Right ventricle myocardium superior (tissue), 1 donor: ENCODE measurements at regions not wholly inside any gene's neighbourhood (a gene's known extent, or its start where the extent isn't known, plus 50 kb on each side); places are given as distances from the start of the nearest gene placed in this dataset.

Experiments used
- ATAC-seq: fragments of 200-7000 bp; cut with Tn5 transposase; one replicate; pipeline ENCODE4 v1.9.1; 2020; ENCODE audit warnings: mild to moderate bottlenecking; ENCODE audit not compliant: poor library complexity
- DNase-seq: peaks from one replicate; pipeline ENCODE4 v3.0.0-alpha.2; 2020
- intact Hi-C: fragments of 100-400 bp; cut with DNase I; formaldehyde crosslinking; loops from one replicate; pipeline ENCODE4 v1.11.2; 2022
- donor health status: DM: no; HTN: yes; CAD: no; lungs with severe emphysema.

DNA sequence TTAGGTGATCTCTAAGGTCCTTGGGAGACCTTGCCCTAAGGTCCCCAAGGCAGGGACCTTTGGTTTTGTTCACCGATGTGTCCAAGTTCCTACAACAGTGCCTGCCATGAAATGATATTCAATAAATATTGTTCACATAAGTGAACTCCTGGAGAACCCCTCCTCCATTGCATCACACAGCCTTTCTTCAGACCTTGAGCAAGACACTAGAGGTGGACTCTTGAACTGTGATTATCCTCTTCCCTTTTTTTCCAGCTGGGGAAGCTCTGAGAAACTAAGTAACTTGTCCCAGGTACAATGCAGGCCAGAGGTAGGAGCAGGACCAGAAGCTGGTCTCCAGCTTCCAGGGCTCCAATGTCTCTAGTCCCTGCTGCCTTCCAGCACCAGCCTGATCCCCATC, 76.6 kb upstream of the LMO1 start:
- intact Hi-C loops = no loop called here
- no peak for DNase-seq
- no peak for ATAC-seq

GRCh38 chr11:8339592-8340022, 75.9 kb upstream of the LMO1 start:
- ATAC-seq (no peak), DNase-seq (no peak)
- intact Hi-C loops = loop anchor here (5.0 kb wide), 1 partner anchor 228 kb away; no protein-coding TSS in a partner anchor

DNA sequence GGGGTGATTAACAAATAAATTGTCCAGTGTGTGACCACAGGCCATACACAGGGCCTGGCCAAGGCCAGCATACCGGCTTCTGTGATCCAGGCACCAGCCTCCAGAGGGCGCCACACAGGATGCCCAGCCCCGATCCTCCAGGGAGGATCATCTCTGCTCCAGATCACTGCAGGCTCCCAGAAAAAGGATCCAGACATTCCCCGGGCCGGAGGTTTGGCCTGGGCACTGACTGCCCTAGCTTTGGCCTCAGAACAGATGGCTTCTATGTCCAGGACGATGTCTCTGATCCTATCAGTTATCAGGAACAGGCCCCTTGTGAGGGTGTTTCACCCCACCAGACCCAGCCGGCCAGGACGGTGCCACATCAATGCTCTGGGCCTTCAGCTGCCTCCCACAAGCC, 74.5 kb upstream of the LMO1 start:
- peak; percentile 61 for DNase-seq
- intact Hi-C loops = loop anchor here (5.0 kb wide), 1 partner anchor 229 kb away; no protein-coding TSS in a partner anchor
- ATAC-seq = peak; percentile 79

- DNase-seq = no peak
Observed at GRCh38 chr11:8337130-8337795, 73.6 kb upstream of the LMO1 start.

GRCh38 chr11:8336356-8337129, 72.9 kb upstream of the LMO1 start:
- ATAC-seq = no peak
- no peak for DNase-seq
- intact Hi-C loops = loop anchor here (5.0 kb wide), 1 partner anchor 231 kb away; no protein-coding TSS in a partner anchor

More at GRCh38 chr11:8337130-8337795, 73.6 kb upstream of the LMO1 start:
- intact Hi-C loops = loop anchor here (5.0 kb wide), 1 partner anchor 230 kb away; no protein-coding TSS in a partner anchor
- ATAC-seq = no peak

GRCh38 chr11:8335683-8336082, 72.0 kb upstream of the LMO1 start:
- ATAC-seq (no peak), DNase-seq (no peak)
- intact Hi-C loops = loop anchor here (5.0 kb wide), 1 partner anchor 232 kb away; no protein-coding TSS in a partner anchor

- ATAC-seq = no peak
- DNase-seq = no peak
- intact Hi-C loops = loop anchor here (5.0 kb wide), 1 partner anchor 232 kb away; no protein-coding TSS in a partner anchor
Observed at GRCh38 chr11:8335186-8335585, 71.5 kb upstream of the LMO1 start.

DNA sequence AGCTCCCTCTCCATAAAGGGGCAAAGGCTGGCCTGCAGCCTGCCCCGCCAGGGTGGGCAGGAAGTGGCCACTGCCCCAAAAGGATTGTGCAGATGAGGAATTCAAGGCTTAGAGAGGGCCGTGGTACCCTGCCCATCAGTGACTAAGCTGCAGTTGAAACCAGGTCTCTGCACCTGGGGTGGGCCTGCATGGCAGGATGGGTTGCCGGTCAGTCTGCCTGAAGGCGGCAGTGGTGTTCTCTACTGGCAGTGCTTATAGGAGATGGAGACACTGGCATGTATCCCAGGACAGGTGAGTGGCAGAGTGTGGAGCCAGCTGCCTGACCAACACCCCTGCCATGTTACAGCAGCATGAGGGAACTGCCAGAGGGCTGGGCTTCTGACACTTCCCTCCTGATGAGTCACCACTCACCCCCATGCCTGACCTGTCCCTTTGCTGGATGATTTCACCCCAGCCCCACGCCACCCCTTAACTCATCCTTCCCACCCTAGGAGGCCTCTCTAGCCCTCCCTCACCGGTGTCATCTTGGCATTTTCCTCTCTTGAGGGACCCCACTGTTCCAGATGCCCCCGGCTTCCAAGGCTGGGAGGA, 70.2 kb upstream of the LMO1 start:
- intact Hi-C loops = no loop called here
- no peak for ATAC-seq

DNA sequence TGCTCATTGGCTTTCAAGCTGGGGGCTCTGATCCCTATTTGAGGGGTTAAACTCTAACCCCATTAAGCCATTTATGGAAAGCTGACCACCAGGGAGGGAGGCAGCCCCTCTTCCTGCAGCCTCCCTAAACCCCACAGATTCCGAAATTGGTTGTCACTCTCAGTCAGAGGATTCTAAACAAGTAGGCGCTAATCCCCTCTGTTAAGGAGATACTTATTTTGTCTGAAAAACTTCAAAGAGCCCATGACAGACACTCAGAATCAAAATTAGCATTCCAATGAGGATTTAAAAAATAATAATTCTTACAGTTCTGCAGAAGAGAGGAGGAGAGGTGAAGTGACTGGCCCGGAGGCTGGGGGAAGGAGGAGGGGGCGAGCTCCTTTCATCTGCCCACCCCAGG, 69.7 kb upstream of the LMO1 start:
- intact Hi-C loops = no loop called here
- DNase-seq = no peak
- no peak for ATAC-seq

More for the DNA sequence above, 70.2 kb upstream of the LMO1 start:
- DNase-seq = no peak

DNA sequence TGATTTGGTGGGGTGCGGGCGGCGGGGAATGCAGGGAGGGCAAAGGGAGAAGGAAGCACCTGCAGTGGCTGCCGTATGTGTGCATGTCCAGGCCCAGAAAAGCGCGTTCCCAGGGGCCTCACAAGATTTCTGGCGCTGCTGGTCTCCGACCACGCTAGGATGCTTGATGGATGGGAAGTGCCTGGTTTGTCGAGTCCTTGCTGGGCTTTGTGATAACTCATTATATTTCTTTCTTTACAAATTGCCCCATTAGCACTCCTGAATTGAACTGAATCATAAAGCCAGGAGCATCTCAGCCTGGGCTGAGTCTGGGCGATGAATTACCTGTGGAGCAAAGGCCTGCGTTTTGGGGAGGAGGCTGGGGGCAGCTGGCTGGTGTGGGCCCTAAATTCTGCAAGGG, 69.2 kb upstream of the LMO1 start:
- intact Hi-C loops = no loop called here
- ATAC-seq (no peak), DNase-seq (no peak)

DNA sequence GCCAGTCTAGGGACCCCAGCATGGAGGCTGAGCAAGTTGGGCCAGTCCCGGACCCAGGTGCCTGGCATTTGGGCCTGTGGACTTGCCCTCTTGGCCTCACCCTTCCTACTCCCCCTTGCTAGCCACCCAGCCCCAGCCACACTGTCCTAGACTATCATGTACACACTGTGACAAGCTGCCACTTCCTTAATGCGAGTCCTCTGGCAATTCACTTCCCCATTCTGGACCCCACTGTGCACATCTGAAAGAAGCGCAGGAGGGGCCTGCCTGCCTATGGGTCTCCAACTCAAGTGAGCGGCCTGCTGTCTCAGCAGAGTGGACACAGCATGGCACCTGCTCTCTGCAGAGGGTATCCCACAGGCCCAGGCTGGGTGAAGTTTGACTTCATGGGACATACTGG, 68.5 kb upstream of the LMO1 start:
- ATAC-seq = no peak
- intact Hi-C loops = no loop called here
- no peak for DNase-seq

- intact Hi-C loops = no loop called here
- no peak for DNase-seq
- no peak for ATAC-seq
Observed at GRCh38 chr11:8331767-8332166, 68.1 kb upstream of the LMO1 start.

GRCh38 chr11:8330896-8331295, 67.2 kb upstream of the LMO1 start:
- DNase-seq = no peak
- ATAC-seq = no peak
- intact Hi-C loops = no loop called here

GRCh38 chr11:8330404-8330803, 66.7 kb upstream of the LMO1 start:
- intact Hi-C loops = no loop called here
- DNase-seq = no peak
- no peak for ATAC-seq

DNA sequence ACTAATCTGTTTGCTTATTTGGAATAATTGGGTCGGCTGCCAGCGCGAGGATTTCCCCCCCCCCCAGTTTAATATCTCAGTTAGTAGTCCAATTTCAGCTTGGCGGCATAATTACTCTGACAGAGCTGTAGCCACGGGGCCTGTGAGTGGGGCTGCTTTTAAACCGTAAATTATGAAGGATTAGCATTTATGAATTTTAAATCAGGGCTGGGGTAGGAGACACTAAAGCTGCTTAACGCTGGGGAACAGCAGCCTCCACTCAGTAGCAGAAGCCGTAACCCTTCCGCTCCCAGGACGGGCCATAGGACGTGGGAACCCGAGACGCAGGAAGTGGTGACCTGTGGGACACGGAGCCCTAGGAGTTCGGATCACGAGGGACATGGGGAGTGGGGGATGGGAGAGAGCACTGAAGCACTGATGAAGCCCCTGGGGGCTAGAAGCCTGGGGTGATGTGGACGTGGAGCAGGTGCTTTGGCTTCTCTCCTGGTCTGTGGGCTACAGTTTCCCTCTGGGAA, 66.2 kb upstream of the LMO1 start:
- intact Hi-C loops = no loop called here
- ATAC-seq = no peak

DNA sequence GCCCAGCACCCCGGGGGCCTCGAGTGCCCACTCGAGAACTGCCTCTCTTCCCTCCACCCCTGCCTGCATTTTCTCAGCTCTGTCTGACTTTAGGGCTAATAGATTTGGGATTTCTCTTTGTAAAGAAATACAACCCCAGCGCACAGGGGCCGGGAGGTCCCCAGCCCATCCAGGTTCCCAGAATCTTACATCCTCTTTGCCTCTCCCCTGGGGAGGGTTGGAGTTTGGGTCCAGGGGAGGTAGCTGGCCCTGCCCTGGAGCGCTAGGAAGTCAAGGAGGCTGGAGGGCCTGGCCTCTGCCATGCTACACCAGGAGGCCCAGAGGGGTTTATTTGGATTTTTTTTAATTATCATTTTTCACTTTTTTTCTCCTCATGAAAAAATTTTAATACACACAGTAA, 65.7 kb upstream of the LMO1 start:
- no peak for ATAC-seq
- intact Hi-C loops = no loop called here
- no peak for DNase-seq

More for the DNA sequence above, 66.2 kb upstream of the LMO1 start:
- DNase-seq = no peak

DNA sequence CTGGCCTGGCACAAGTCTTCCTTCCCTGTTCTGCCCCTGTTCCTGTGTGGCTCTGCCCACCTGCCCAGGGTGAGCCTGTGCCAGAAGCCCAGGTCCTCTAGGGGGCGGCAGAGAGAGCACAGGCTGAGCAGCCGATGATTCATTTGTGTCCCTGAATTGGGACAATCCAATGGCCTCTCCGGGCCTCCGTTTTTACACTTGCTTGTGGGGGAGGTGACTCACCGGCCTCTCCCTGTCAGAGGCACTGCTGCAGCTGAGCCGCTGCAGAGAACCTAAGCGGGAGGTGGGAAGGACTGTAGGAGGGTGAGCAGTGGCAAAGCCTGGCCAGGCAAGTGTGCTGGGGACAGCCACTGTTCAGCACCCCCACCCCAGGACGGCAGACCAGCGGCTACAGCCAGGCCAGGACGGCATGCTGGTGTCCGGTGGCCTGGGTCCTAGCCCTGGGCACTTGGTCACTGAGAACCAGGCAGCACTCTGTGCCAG, 65.2 kb upstream of the LMO1 start:
- ATAC-seq = peak; percentile 89
- intact Hi-C loops = no loop called here
- DNase-seq = peak; percentile 78

DNA sequence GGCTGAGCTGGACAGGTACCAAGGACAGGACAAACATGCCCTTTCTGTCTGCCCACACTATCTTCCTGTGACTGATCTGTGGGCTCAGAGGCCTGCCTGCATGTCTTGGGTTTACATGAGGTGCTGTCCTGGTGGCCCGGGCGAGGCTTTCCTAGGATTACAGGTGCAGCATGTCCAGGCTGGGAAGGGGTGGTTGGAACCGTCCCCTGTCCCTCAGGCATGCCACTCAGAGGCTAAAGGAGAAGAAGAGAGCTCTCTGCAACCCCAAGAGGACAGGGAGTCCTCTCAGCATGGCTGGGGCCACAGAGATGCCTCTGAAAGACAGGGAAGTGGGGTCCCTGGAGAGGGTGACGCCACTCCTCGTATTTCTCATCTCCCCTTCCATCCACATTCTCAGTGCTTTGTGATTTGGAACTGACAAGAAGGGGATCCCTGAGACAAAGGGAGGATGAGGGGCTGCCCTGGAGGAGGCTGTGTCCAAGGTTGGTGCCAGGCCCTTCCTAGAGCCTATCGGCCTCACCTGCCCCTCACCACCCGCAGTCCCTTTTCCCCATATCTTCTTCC, 64.6 kb upstream of the LMO1 start:
- DNase-seq = no peak
- intact Hi-C loops = no loop called here
- ATAC-seq = no peak

- ATAC-seq (peak; percentile 17), DNase-seq (no peak)
- intact Hi-C loops = no loop called here
Observed at GRCh38 chr11:8327761-8328192, 64.1 kb upstream of the LMO1 start.
